HG02798 (cell line): ENCODE measurements at regions not wholly inside any gene's neighbourhood (a gene's known extent, or its start where the extent isn't known, plus 50 kb on each side); places are given as distances from the start of the nearest gene placed in this dataset.

ENCODE experiments used
- ATAC-seq: cut with Tn5 transposase; IDR thresholded peaks from one replicate; pipeline ENCODE4 v1.9.1; 2021; ENCODE audit warnings: mild to moderate bottlenecking; ENCODE audit not compliant: unreplicated experiment, poor library complexity

DNA sequence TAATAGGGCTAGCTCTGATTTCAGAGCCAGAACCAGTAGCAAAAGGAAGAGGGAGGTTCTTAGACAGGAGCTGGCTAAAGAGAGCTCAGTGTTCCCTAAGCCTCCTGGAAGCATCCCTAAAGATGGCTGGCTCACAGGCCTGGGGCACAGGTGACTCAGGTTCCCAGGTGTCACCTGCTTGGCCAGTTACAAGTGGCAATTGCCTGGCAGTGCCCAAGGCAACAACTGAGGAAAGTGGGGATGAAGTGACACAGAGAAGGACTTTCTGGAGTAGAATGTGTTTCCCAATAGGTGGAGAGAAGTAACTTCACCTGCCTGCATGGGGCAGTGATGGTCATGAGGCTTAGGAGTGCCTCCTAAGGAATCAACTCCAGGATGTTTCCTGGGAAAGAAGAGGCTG is 66.5 kb upstream of the EEPD1 start:
- ATAC-seq, result no peak

- no peak for ATAC-seq
Observed at GRCh38 chr7:36088553-36088952, 64.5 kb upstream of the EEPD1 start.

GRCh38 chr7:36088966-36089365 is 64.1 kb upstream of the EEPD1 start:
- no peak for ATAC-seq

DNA sequence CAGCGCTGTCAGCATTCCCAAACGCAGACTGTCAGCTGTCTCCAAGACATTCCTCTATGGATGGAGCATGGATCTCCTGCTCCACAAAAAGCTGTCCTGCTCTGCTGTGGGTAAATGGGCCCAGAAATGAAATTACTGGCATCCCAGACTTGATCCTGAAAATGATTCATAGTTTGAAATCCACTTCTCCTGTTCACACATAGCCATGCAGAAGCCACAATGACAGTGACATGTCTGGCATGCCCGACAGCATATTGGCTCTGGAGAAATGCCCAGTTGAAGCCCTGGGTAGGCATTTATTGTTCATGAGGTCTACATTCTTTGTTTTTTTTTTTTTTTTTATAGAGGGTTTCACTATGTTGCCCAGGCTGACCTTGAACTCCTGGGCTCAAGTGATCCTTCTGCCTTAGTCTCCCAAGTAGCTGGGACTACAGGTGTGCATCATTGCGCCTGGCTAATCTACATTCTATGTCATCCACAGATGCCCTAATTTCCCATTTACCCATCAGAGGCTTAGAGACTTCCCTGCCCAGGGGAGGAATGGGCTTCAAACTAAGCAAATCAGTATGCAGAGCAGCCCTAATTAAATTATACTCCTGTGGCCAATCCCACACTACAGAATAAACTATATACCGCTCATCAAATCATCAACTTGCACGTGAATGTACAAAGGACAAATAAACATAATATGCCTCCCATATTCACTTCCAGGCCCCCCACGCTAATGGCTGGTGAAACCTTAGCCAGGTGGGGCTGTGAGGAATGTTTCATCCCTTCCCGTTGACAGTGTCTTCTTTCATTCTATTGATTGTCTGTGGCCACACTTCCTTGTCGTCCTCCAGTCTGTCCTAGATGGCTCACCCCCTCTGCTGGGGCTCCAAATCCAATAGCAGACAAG is 61.8 kb upstream of the EEPD1 start:
- no peak for ATAC-seq

DNA sequence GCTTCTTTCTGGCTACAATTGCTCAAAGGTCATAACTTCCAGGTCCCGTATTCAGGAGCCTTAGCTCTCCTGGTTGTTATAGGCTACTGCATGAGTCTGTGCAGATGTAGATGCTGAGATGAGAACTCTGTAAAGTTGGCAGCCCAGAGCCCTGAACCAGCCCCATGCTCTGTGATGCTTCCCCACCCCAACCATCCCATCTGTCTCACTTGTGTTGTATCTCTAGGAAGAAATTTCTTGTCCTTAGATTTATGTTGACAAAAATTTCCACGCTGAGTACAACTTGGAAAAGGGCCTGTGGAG is 61.2 kb upstream of the EEPD1 start:
- no peak for ATAC-seq

GRCh38 chr7:36092221-36092771 is 60.8 kb upstream of the EEPD1 start:
- no peak for ATAC-seq

DNA sequence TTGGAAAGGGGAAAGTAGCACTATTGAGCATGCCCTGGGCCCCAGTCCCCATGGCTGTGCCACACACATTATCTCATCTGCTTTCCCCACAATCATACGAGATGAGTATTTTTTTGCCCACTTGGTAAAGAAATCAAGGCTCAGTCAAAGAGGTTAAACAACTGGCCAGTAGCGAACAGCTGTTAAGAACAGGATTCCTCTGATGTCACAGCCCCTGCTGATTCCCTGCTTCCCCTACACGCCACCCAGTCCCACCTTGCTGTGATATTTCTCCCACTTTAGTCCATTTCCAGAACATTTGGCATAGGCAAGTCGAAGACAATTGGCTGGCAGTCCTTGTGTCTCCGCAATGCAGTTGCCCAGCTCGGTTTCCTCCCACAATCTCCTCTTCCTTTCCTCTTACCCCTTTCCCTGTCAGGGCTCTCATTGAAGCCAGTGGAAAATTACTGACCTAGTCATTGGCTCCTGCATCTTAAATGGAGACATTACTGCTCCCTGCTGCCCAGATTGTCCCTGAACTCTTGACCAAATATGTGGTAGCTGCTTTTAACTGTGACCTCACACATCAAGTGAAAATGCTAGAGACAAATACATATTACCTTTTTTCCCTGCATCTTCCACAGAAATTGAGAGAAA is 56.5 kb upstream of the EEPD1 start:
- ATAC-seq, result no peak

GRCh38 chr7:36098096-36098495 is 55.0 kb upstream of the EEPD1 start:
- no peak for ATAC-seq

DNA sequence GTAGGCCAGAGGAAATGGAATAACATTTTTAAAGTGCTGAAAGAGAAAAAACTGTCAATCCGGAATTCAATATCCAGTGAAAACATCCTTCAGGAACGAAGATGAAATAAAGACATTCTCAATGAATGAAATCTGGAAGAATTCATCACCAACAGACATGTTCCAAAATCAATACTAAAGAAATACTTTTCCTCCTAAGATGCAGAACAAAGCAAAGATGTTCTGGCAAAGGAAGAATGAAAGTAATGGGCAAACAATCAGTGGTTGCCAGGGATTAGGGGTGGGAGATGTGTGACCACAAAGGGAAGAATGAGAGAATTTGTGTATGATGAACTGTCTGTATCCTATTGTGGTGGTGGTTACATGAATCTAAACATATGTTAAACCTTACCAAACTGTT is 52.8 kb upstream of the EEPD1 start:
- no peak for ATAC-seq

GRCh38 chr7:36100634-36101033 is 52.4 kb upstream of the EEPD1 start:
- ATAC-seq, result no peak
